H1 (cell line): ENCODE measurements at regions not wholly inside any gene's neighbourhood (a gene's known extent, or its start where the extent isn't known, plus 50 kb on each side); places are given as distances from the start of the nearest gene placed in this dataset.

Experiments used
- CTCF ChIP-seq, 3 experiments: IDR thresholded peaks; 1 replicate in 2 of 3; 2 replicates in 1 of 3; pipeline versions ENCODE4 v1.5.1 to v1.6.1; 2011; ENCODE audit warnings: low read length in 3 of 3, mild to moderate bottlenecking in 3 of 3, inconsistent platforms in 2 of 3, low read depth in 1 of 3, moderate library complexity in 1 of 3; ENCODE audit not compliant: insufficient read depth in 1 of 3; ENCODE audit errors: control extremely low read depth in 1 of 3
- E2F6 ChIP-seq: IDR thresholded peaks from 2 replicates; pipeline ENCODE4 v1.6.1; 2012; ENCODE audit warnings: inconsistent platforms
- NRF1 ChIP-seq: IDR thresholded peaks from 2 replicates; pipeline ENCODE4 v1.6.1; 2011; ENCODE audit warnings: mild to moderate bottlenecking, low read depth, low read length, improper control_type of control experiment
- TAF7 ChIP-seq: optimal IDR thresholded peaks from 2 replicates; pipeline ENCODE3; 2011; ENCODE audit warnings: low read depth, mild to moderate bottlenecking, inconsistent platforms, low read length, moderate library complexity, borderline replicate concordance

- TF ChIP-seq E2F6 = no peak
- TF ChIP-seq CTCF (IDR thresholded peaks at IDR 0.05; ENCODE audit: control extremely low read depth in 1 of 3, insufficient read depth in 1 of 3, low read depth in 1 of 3, low read length in 3 of 3) = no peak
- no peak for TF ChIP-seq NRF1
- no peak for TF ChIP-seq TAF7
Observed at GRCh38 chr2:128642821-128643220, 324.2 kb upstream of the HS6ST1 start (continued).
